OCI-LY3 (cell line): ENCODE measurements at regions not wholly inside any gene's neighbourhood (a gene's known extent, or its start where the extent isn't known, plus 50 kb on each side); places are given as distances from the start of the nearest gene placed in this dataset.

Experiments
- CTCF ChIP-seq: fragments of 200-600, 300-600 bp; sonication (generic); IDR thresholded peaks from 2 replicates; pipeline ENCODE4 v1.5.1; 2014; ENCODE audit warnings: antibody characterized with exemption, low read length, low read depth
- EZH2phosphoT487 ChIP-seq: fragments of 200-600 bp; shearing (Covaris generic); IDR thresholded peaks from 2 replicates; pipeline ENCODE4 v1.6.1; 2018; ENCODE audit warnings: antibody characterized with exemption, mixed run types, low read depth

- TF ChIP-seq CTCF (no peak), EZH2phosphoT487 (no peak)
Measured at GRCh38 chr6:144345451-144345850, 60.3 kb downstream of the UTRN start.
